GM18858 (cell line): ENCODE measurements at regions not wholly inside any gene's neighbourhood (a gene's known extent, or its start where the extent isn't known, plus 50 kb on each side); places are given as distances from the start of the nearest gene placed in this dataset.
"Not testable (repeated sequence)": the region's sequence is repeated elsewhere in the genome, so short reads cannot be mapped to it uniquely, and the experiment has no call there.

Source experiments
- ATAC-seq: cut with Tn5 transposase; IDR thresholded peaks from one replicate; pipeline ENCODE4 v1.9.1; 2021; ENCODE audit not compliant: unreplicated experiment

- ATAC-seq, result no peak
Measured at GRCh38 chr12:46711756-46712155, 114.0 kb downstream of the SLC38A4 start.

- ATAC-seq, result no peak
Measured at GRCh38 chr12:46710125-46710743, 115.6 kb downstream of the SLC38A4 start.

- ATAC-seq, result no peak
Measured at GRCh38 chr12:46702581-46703344, 123.0 kb downstream of the SLC38A4 start.

GRCh38 chr12:46701356-46701755 lies 124.4 kb downstream of the SLC38A4 start:
- ATAC-seq, result no peak

GRCh38 chr12:46699986-46700385 lies 125.8 kb downstream of the SLC38A4 start:
- no peak for ATAC-seq

GRCh38 chr12:46698003-46698402 lies 127.8 kb downstream of the SLC38A4 start:
- no peak for ATAC-seq

GRCh38 chr12:46693518-46693917 lies 132.3 kb downstream of the SLC38A4 start:
- no peak for ATAC-seq

GRCh38 chr12:46693034-46693433 lies 132.8 kb downstream of the SLC38A4 start:
- no peak for ATAC-seq

GRCh38 chr12:46692606-46693005 lies 133.2 kb downstream of the SLC38A4 start:
- no peak for ATAC-seq

GRCh38 chr12:46686267-46686942 lies 139.4 kb downstream of the SLC38A4 start:
- ATAC-seq, result no peak

GRCh38 chr12:46684243-46684642 lies 141.6 kb downstream of the SLC38A4 start:
- not testable (repeated sequence) for ATAC-seq

GRCh38 chr12:46682148-46682547 lies 143.6 kb downstream of the SLC38A4 start:
- no peak for ATAC-seq

- no peak for ATAC-seq
Measured at GRCh38 chr12:46680506-46680905, 145.3 kb downstream of the SLC38A4 start.

- no peak for ATAC-seq
Measured at GRCh38 chr12:46679754-46680153, 146.0 kb downstream of the SLC38A4 start.

GRCh38 chr12:46678426-46678825 lies 147.4 kb downstream of the SLC38A4 start:
- no peak for ATAC-seq

- no peak for ATAC-seq
Measured at GRCh38 chr12:46677749-46678148, 148.0 kb downstream of the SLC38A4 start.

- no peak for ATAC-seq
Measured at GRCh38 chr12:46676797-46677520, 148.8 kb downstream of the SLC38A4 start.

- no peak for ATAC-seq
Measured at GRCh38 chr12:46676396-46676795, 149.4 kb downstream of the SLC38A4 start.

- ATAC-seq, result no peak
Measured at GRCh38 chr12:46675736-46676135, 150.1 kb downstream of the SLC38A4 start.

GRCh38 chr12:46674800-46675199 lies 151.0 kb downstream of the SLC38A4 start:
- ATAC-seq, result no peak

GRCh38 chr12:46674129-46674528 lies 151.7 kb downstream of the SLC38A4 start:
- ATAC-seq, result no peak
